Smooth muscle cell of the brain vasculature (primary cell): ENCODE measurements at regions not wholly inside any gene's neighbourhood (a gene's known extent, or its start where the extent isn't known, plus 50 kb on each side); places are given as distances from the start of the nearest gene placed in this dataset.
"Not testable (repeated sequence)": the region's sequence is repeated elsewhere in the genome, so short reads cannot be mapped to it uniquely, and the experiment has no call there.

ENCODE experiments used
- DNase-seq: peaks from one replicate; pipeline ENCODE4 v3.0.0-alpha.2; 2012; ENCODE audit warnings: low read depth, low spot score

- no peak for DNase-seq
Observed at GRCh38 chr13:37510441-37510840, 88.1 kb downstream of the POSTN start.

DNA sequence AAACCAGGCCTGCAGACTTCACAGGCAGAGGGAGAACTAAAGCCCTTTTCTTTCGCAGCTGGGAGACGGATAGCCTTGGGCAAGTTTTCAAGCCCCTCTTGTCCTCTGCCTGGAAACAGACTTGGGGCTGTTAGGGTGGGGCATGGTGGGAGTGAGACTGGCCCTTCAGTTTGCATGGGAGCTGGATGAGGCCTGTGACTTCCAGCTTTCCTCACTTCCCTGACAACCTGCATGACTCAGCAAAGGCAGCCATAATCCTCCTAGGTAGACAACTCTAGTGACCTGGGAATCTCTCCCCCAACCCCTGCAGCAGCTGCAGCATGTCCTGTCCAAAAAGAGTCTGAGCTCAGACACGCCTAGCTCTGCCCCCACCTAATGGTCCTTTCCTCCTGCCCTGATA is 93.0 kb downstream of the POSTN start:
- DNase-seq, result no peak

DNA sequence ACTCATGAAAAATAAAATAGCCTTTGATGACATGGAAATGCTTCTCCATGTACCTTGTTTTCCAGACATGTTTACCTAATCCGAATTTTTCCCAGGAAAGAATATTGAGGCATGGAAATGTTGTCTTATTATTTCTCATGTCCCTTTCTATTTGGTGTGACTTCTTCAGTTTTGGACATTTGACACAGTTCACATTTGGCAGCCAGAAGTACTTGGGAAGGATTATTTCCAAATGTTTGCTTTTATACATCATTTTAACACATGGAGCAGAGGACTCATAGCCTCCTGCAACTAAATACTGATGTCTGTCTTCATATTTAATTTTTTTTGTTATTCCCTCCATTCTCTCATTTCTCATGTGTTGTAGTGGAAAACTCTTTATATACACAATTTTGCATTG is 94.3 kb downstream of the POSTN start:
- no peak for DNase-seq

DNA sequence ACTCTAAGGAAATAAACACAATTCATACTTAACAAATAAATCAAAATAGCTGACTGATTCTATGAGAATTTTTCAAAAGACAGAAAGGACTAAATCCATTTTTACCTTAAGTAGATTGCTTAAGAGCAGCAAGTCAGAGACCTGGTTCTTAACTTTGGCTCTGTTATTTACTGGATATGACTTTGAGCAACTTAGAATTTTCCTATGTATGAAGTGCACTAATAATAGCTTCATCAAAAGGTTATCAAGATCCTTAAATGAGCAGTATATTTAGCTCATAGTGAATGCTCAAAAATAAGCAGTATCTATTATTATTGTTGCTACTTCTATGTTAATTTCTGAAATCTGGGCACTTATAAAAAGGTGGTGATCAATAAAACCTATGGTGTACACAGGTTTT is 95.3 kb downstream of the POSTN start:
- DNase-seq, result no peak

DNA sequence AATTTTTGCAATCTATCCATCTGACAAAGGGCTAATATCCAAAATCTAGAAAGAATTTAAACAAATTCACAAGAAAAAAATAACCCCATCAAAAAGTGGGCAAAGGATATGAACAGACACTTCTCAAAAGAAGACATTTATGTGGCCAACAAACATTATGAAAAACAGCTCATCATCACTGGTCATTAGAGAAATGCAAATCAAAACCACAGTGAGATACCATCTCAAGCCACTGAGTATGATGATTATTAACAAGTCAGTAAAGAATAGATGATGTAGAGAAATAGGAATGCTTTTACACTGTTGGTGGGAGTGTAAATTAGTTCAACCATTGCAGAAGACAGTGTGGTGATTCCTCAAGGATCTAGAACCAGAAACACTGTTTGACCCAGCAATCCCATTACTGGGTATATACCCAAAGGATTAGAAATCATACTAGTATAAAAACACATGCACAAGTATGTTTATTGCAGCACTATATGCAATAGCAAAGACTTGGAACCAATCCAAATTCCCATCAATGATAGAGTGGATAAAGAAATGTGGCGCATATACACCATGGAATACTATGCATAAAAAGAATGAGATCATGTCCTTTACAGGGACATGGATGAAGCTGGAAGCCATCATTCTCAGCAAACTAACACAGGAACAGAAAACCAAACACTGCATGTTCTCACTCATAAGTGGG is 96.1 kb downstream of the POSTN start:
- DNase-seq, result not testable (repeated sequence)

DNA sequence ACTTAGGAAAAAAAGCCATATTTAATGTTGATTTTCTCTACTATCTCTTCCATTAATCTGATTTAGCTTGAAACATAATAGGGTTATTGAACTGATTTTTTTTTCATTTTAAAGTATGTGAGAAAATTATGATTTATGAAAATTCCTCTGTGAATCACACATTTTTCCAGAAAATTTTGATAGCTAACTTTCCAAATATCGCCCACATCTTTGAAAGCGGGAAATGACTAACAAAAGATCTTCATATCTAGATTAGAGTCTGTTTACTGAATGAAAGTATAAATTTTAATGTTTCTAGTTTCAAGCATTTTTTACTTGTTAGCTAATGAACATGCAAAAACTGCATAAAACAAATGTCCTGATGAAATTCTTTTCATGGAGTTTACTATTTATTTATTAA is 97.4 kb downstream of the POSTN start:
- no peak for DNase-seq

DNA sequence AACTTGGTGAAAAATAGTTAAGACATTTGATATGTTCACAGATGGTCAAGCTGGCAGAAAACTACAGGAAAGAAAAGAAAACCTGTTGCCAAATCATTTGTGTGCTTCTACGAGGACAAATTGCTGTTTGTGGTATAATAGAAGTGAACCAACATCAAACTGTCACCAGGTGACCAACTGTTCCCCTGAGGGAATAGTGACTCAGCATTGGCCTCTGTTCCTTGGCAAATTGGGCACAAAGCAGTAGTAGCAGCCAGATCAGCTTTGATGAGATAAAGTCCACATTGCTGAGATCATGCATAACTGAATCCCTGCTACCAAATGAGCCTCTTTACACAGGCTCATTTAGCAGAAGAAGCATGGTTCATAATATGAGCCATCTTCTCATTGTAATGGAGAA is 103.5 kb downstream of the POSTN start:
- no peak for DNase-seq

DNA sequence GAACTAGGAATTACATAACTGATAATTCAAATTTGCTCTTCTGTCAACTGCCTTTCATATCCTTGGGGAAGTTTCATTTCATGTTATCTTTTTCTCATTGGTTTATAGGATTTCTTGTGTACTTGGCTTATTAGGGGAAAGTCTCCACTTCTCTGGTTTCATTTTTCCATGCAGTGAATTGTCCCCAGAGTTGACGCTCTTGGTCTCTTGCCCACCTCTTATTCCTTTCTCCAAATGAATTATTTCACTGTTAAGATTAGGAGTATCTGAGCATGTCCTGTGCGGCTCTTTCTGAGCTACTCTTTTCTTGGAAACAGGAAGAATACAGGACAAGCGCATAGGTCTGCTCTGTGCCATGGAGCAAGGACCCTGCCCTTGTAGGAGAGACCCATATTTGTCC is 104.8 kb downstream of the POSTN start:
- DNase-seq, result no peak

DNA sequence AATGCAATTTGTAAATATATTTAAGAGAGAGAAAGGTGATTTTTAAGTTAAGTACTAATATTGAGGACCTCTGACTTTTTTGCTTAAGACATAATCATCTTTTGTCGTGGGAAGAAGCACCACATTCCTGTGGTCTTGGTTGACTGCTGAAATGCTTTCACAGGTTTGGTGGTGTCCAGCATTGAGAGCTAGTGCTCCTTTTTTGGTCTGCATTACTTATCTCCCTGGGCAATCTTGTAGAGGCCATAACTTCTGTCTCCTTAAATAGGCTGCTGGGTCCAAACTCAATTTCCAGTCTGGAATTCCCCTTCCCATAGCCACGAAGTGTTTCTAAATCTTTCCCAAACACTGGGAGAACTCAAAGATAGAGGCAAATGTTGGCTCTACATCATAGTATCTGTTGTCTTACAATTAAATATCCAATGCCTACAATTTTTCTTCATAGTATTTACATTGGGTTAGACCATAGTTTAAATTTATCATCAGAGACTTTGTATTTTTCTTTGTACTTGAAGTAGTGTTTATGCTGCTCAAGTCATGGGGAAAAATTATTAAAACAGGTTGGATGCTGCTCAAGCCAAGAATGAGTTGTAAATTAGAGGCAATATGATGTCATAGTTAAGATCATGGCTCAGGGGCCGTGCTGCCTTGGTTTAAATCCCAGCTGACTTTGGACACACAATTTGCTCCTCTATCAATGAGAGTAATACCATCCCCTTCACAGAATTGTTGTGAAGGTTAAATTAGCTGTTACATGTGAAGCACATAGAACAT is 105.6 kb downstream of the POSTN start:
- DNase-seq, result no peak

- no peak for DNase-seq
Observed at GRCh38 chr13:37492075-37492474, 106.5 kb downstream of the POSTN start.

- no peak for DNase-seq
Observed at GRCh38 chr13:37491661-37492060, 106.9 kb downstream of the POSTN start.

DNA sequence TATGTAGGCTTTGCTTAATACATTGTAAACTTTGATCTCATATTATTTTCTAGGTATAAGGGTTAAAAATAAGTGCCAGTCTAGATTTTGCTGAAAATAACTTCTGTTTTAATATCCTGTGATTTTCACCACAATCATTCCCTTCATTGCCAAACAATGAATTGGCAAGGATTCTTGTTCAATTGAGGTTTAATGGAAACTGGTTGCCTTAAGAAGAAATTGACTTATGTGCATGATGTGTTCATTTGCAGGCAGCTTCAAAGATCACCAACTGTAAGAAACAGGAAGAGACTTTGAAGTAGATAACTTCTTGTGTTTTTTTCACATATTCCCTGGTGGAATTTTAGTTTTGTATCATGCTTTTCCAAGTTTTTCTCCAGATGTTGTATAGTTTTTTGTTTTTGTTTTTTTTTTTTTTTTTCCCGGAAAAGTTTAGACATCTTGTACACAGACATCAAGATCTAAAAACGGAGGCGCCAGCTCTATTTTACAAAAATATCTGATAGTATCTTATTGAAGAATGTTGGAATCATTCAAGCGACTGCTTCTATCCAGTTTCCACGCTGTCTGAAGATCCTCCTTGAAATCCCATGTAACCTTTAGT is 108.3 kb downstream of the POSTN start:
- DNase-seq, result no peak

GRCh38 chr13:37488726-37489125 is 109.8 kb downstream of the POSTN start:
- no peak for DNase-seq

- no peak for DNase-seq
Observed at GRCh38 chr13:37486171-37486681, 112.3 kb downstream of the POSTN start.

DNA sequence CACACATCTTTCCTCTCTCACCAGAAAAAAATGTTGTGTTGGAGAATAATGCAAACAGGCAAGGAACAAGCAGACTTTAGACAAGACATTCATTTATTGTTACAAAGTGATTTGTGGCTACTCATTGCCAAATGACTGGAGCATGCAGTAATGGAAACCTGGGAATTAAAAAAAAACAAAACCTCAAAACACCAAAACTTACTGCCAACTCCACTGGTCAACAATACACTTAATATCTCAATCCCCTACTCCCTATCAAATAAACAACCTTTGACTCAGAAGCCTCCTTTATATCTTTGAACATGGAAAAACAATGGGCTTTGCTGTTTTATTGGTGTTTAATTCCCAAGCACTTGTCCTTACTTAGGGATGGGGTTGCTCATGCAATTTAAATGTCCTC is 112.8 kb downstream of the POSTN start:
- DNase-seq, result no peak

DNA sequence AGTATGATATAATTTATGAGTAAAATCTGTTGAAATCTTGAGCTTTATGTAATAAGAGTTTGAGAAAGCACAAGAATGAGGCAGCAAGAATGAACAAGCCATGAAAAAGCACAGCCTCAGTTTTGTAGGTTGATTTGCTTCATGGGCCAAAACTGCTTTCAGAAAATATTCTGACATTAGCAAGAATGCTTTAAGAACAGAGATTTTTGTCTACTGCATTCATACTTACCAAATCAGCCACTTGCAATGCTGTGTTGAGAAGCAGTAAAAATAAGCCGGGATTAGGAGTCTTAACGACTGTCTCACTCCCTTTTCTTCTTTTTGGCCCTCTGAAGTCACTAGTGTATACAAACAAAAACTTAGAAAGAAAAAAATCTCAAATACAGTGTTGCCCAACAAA is 114.5 kb downstream of the POSTN start:
- DNase-seq, result no peak

- DNase-seq, result no peak
Observed at GRCh38 chr13:37482331-37482730, 116.2 kb downstream of the POSTN start.

DNA sequence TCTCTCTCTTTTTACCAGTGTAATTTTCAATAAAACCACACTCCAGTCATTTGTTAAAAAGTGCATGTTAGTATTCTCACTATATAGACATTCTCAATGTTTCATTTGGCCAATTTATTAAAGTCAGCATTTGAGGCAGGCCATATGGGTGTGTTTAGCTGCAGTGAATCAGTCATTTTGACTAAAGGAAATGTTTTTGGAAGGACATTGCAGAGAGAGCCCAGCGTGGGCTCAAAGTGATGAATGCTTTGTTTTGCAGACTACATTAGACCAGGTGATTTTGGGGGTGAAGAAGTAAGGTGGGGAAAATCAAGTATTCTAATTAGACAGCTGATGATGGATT is 116.7 kb downstream of the POSTN start:
- DNase-seq, result no peak

GRCh38 chr13:37481011-37481884 is 117.3 kb downstream of the POSTN start:
- no peak for DNase-seq

GRCh38 chr13:37479916-37480315 is 118.7 kb downstream of the POSTN start:
- DNase-seq, result no peak

DNA sequence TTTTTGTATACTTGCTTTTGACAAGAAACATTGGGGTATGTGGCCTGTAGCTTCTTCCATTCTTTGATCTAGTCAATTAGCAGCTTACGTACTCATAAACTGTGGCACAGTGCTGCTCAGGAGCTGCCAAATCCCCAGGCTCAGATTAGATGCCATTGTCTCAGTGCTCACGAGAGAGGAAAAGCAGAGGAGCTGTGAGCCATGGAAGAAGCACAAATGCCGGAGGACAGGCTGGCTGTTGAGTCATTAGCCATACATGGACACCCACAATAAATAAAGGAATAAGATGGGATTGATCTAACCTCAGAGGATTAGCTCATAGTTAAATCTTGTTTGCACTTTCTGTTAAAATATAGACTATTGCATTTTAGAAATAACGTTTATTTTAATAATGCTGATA is 121.7 kb downstream of the POSTN start:
- DNase-seq, result no peak

- no peak for DNase-seq
Observed at GRCh38 chr13:37475966-37476365, 122.6 kb downstream of the POSTN start.
